Lung (tissue), 11 donors: ENCODE measurements at regions not wholly inside any gene's neighbourhood (a gene's known extent, or its start where the extent isn't known, plus 50 kb on each side); places are given as distances from the start of the nearest gene placed in this dataset.

Experiments
- ATAC-seq: fragments of 200-7000 bp; cut with Tn5 transposase; one replicate; pipeline ENCODE4 v1.9.1; 2020; ENCODE audit warnings: moderate number of reproducible peaks; ENCODE audit not compliant: insufficient read depth, low FRiP score
- DNase-seq, 3 donors: peaks; one replicate each; pipeline ENCODE4 v3.0.0-alpha.2; 2013 to 2017
- H3K27ac ChIP-seq, 2 donors: one replicate each; pipeline ENCODE4 v1.5.1; 2013; ENCODE audit warnings: mild to moderate bottlenecking in 2 of 2, moderate library complexity in 2 of 2, control low read depth in 1 of 2, inconsistent platforms in 1 of 2, low read depth in 1 of 2, low read length in 1 of 2
- H3K27me3 ChIP-seq, 3 donors: one replicate each; pipeline ENCODE4 v1.5.1; 2013; ENCODE audit warnings: low read length in 2 of 3; ENCODE audit not compliant: control insufficient read depth in 3 of 3, insufficient read depth in 3 of 3
- H3K36me3 ChIP-seq, 4 donors: one replicate each; pipeline ENCODE4 v1.5.1; 2013; ENCODE audit warnings: low read length in 4 of 4, mild to moderate bottlenecking in 1 of 4, moderate library complexity in 1 of 4; ENCODE audit not compliant: control insufficient read depth in 4 of 4, insufficient read depth in 4 of 4
- H3K4me1 ChIP-seq, 5 donors: one replicate each; pipeline ENCODE4 v1.5.1; 2013; ENCODE audit warnings: low read length in 5 of 5, mild to moderate bottlenecking in 2 of 5, moderate library complexity in 1 of 5; ENCODE audit not compliant: control insufficient read depth in 5 of 5, insufficient read depth in 5 of 5
- H3K4me3 ChIP-seq: one replicate; pipeline ENCODE4 v1.5.1; 2013; ENCODE audit warnings: mild to moderate bottlenecking, control low read depth, moderate library complexity
- H3K9ac ChIP-seq, 2 donors: one replicate each; pipeline ENCODE4 v1.5.1; 2013; ENCODE audit warnings: low read length in 2 of 2, control low read depth in 1 of 2; ENCODE audit not compliant: insufficient read depth in 1 of 2
- H3K9me3 ChIP-seq, 4 donors: one replicate each; pipeline ENCODE4 v1.5.1; 2013; ENCODE audit warnings: low read length in 3 of 4, mild to moderate bottlenecking in 1 of 4, moderate library complexity in 1 of 4; ENCODE audit not compliant: control insufficient read depth in 4 of 4, insufficient read depth in 3 of 4
- CTCF ChIP-seq: IDR thresholded peaks from 2 replicates; pipeline ENCODE4 v1.5.1; 2012; ENCODE audit warnings: mild to moderate bottlenecking; ENCODE audit errors: control extremely low read depth, extremely low read depth
- WGBS, 2 donors: extraction: QIAGEN DNeasy Blood & Tissue Kit; methylation state at CpG; one replicate each; pipeline ENCODE4 v1.1.7; 2013; 5-methylcytosine and 5-hydroxymethylcytosine counted together
- donor health status: control.
- donor health status: control.
- donor health status: Bipolar disorder and iron deficiency.
- donor health status: healthy.
- donor health status: DM: yes; HTN: yes; CAD: no.

GRCh38 chr5:88606173-88606572 is 276.8 kb downstream of the MEF2C start:
- DNase-seq (no peak), ATAC-seq (no peak)
- Histone ChIP-seq H3K36me3 (no peaks in the 10 kb centered on the region), H3K27me3 (no peaks in the 10 kb centered on the region), H3K9ac (no peak overlapping the region), H3K27ac (no peak overlapping the region), H3K9me3 (peaks cover 0 to 5% (median 0%) of the 10 kb centered on the region in 4 donors), H3K4me3 (no peak overlapping the region), H3K4me1 (no peaks in the 10 kb centered on the region)
- 82 to 84% methylated on average over 1 of the region's 1 CpG for WGBS, 2 donors
- no peak for TF ChIP-seq CTCF

DNA sequence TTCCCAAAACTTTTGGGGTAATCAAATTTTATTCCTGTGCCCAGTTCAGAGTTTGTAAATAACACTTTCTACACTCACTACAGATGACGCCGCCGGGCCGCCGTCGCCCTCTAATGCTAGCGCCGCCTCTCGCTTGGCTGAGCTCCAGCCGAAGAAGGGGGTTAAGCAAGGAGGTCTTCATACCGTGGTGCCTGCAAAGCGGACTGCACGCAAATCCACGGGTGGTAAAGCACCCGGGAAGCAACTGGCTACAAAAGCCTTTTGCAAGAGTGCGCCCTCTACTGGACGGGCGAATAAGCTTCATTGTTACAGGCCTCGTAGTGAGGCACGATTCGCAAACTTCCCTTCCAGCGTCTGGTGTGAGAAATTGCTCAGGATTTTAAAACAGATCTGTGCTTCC is 280.4 kb downstream of the MEF2C start:
- no peak for DNase-seq
- no peak overlapping the region for H3K4me3 ChIP-seq
- no peak overlapping the region for H3K27ac ChIP-seq
- 89 to 93% methylated on average over 22 of the region's 22 CpGs for WGBS, 2 donors
- no peak for ATAC-seq
- H3K4me1 ChIP-seq: no peaks in the 10 kb centered on the region
- H3K9me3 ChIP-seq: peaks cover 0 to 5% (median 0%) of the 10 kb centered on the region in 4 donors
- TF ChIP-seq CTCF: no peak
- no peaks in the 10 kb centered on the region for H3K36me3 ChIP-seq
- H3K9ac ChIP-seq: no peak overlapping the region
- no peaks in the 10 kb centered on the region for H3K27me3 ChIP-seq

- Histone ChIP-seq H3K9me3 (no peaks in the 10 kb centered on the region), H3K9ac (no peak overlapping the region), H3K4me3 (no peak overlapping the region), H3K27me3 (no peaks in the 10 kb centered on the region), H3K27ac (no peak overlapping the region), H3K4me1 (no peaks in the 10 kb centered on the region), H3K36me3 (no peaks in the 10 kb centered on the region)
- TF ChIP-seq CTCF: no peak
- WGBS, 2 donors: 68 to 76% methylated on average over 1 of the region's 1 CpG
- DNase-seq (no peak), ATAC-seq (no peak)
These were observed 288.5 kb downstream of the MEF2C start for GRCh38 chr5:88594441-88594840.

- no peak for TF ChIP-seq CTCF
- WGBS, 2 donors: 73 to 88% methylated on average over 4 of the region's 4 CpGs
- DNase-seq: no peak
- Histone ChIP-seq H3K9ac (no peak overlapping the region), H3K4me3 (no peak overlapping the region), H3K27ac (no peak overlapping the region), H3K9me3 (peaks cover 0 to 7% (median 1%) of the 10 kb centered on the region in 4 donors), H3K4me1 (no peaks in the 10 kb centered on the region), H3K36me3 (no peaks in the 10 kb centered on the region), H3K27me3 (no peaks in the 10 kb centered on the region)
- no peak for ATAC-seq
These were observed 294.4 kb downstream of the MEF2C start for GRCh38 chr5:88588609-88589008.
